ENCODE measurements at regions not wholly inside any gene's neighbourhood (a gene's known extent, or its start where the extent isn't known, plus 50 kb on each side); places are given as distances from the start of the nearest gene placed in this dataset.

GRCh38 chr2:76312236-76312635, 601.5 kb upstream of the GCFC2 start:
- no peak for DNase-seq

- DNase-seq, result no peak
Observed at GRCh38 chr2:76311728-76312127, 601.0 kb upstream of the GCFC2 start.

GRCh38 chr2:76310894-76311633, 600.3 kb upstream of the GCFC2 start:
- no peak for DNase-seq

- DNase-seq, result no peak
Observed at GRCh38 chr2:76307495-76307894, 596.8 kb upstream of the GCFC2 start.

GRCh38 chr2:76298041-76298440, 587.3 kb upstream of the GCFC2 start:
- no peak for DNase-seq

- no peak for DNase-seq
Observed at GRCh38 chr2:76296438-76296837, 585.7 kb upstream of the GCFC2 start.

- no peak for DNase-seq
Observed at GRCh38 chr2:76295762-76296161, 585.0 kb upstream of the GCFC2 start.

GRCh38 chr2:76288598-76288997, 577.9 kb upstream of the GCFC2 start:
- no peak for DNase-seq

GRCh38 chr2:76288146-76288545, 577.4 kb upstream of the GCFC2 start:
- no peak for DNase-seq

GRCh38 chr2:76283350-76283749, 572.6 kb upstream of the GCFC2 start:
- DNase-seq, result no peak

- DNase-seq, result no peak
Observed at GRCh38 chr2:76281156-76281841, 570.6 kb upstream of the GCFC2 start.

- DNase-seq, result no peak
Observed at GRCh38 chr2:76280686-76281085, 570.0 kb upstream of the GCFC2 start.

- no peak for DNase-seq
Observed at GRCh38 chr2:76279142-76279541, 568.4 kb upstream of the GCFC2 start.

- DNase-seq, result no peak
Observed at GRCh38 chr2:76275788-76276187, 565.1 kb upstream of the GCFC2 start.

GRCh38 chr2:76274676-76275075, 564.0 kb upstream of the GCFC2 start:
- DNase-seq, result no peak

GRCh38 chr2:76274160-76274559, 563.4 kb upstream of the GCFC2 start:
- no peak for DNase-seq

GRCh38 chr2:76270096-76270710, 559.5 kb upstream of the GCFC2 start:
- no peak for DNase-seq

- no peak for DNase-seq
Observed at GRCh38 chr2:76268902-76269620, 558.3 kb upstream of the GCFC2 start.

- no peak for DNase-seq
Observed at GRCh38 chr2:76268484-76268883, 557.8 kb upstream of the GCFC2 start.

- DNase-seq, result no peak
Observed at GRCh38 chr2:76257802-76258201, 547.1 kb upstream of the GCFC2 start.

GRCh38 chr2:76256458-76257088, 545.9 kb upstream of the GCFC2 start:
- no peak for DNase-seq

GRCh38 chr2:76252704-76253103, 542.0 kb upstream of the GCFC2 start:
- DNase-seq, result no peak

- DNase-seq, result no peak
Observed at GRCh38 chr2:76251342-76251741, 540.6 kb upstream of the GCFC2 start.

Measured in DMS153 (cell line).